RWPE2 (cell line): ENCODE measurements at regions not wholly inside any gene's neighbourhood (a gene's known extent, or its start where the extent isn't known, plus 50 kb on each side); places are given as distances from the start of the nearest gene placed in this dataset.

ENCODE experiments used
- ATAC-seq: fragments of 200-7000 bp; cut with Tn5 transposase; 3 replicates; pipeline ENCODE4 v1.9.1; 2021; ENCODE audit warnings: low read depth
- DNase-seq: peaks from one replicate; pipeline ENCODE4 v3.0.0-alpha.2; 2020; ENCODE audit warnings: low spot score
- H3K27ac ChIP-seq: fragments of 450-650 bp; 2 replicates; pipeline ENCODE4 v1.5.1; 2017; ENCODE audit warnings: mild to moderate bottlenecking; ENCODE audit not compliant: poor library complexity, severe bottlenecking
- H3K27me3 ChIP-seq: fragments of 250-450 bp; sonication (Bioruptor Pico); 2 replicates; pipeline ENCODE4 v1.5.1; 2021; ENCODE audit warnings: mild to moderate bottlenecking, moderate library complexity; ENCODE audit not compliant: insufficient read depth, poor library complexity, severe bottlenecking
- H3K36me3 ChIP-seq: fragments of 250-450 bp; sonication (Bioruptor Pico); 2 replicates; pipeline ENCODE4 v1.5.1; 2020; ENCODE audit warnings: low read depth, mild to moderate bottlenecking, moderate library complexity
- H3K4me1 ChIP-seq: fragments of 250-450 bp; sonication (Bioruptor Pico); 2 replicates; pipeline ENCODE4 v1.5.1; 2021; ENCODE audit warnings: mild to moderate bottlenecking, moderate library complexity; ENCODE audit not compliant: insufficient read depth, poor library complexity, severe bottlenecking
- H3K4me3 ChIP-seq: fragments of 250-450 bp; sonication (Bioruptor Pico); 2 replicates; pipeline ENCODE4 v1.5.1; 2021; ENCODE audit warnings: mild to moderate bottlenecking, moderate library complexity; ENCODE audit not compliant: severe bottlenecking
- H3K9me3 ChIP-seq: fragments of 250-450 bp; sonication (Bioruptor Pico); 2 replicates; pipeline ENCODE4 v1.5.1; 2021; ENCODE audit warnings: mild to moderate bottlenecking, moderate library complexity; ENCODE audit not compliant: severe bottlenecking
- CTCF ChIP-seq: fragments of 450-650 bp; IDR thresholded peaks from one replicate; pipeline ENCODE4 v1.5.1; 2017; ENCODE audit warnings: mild to moderate bottlenecking, moderate library complexity; ENCODE audit not compliant: poor library complexity, severe bottlenecking

- Histone ChIP-seq H3K4me1 (no peaks in the 10 kb centered on the region), H3K4me3 (no peak overlapping the region), H3K36me3 (peaks cover 24% of the 10 kb centered on the region)
Measured at GRCh38 chr6:144555066-144555465, 269.9 kb downstream of the UTRN start.

GRCh38 chr6:144559865-144560593 is 274.9 kb downstream of the UTRN start:
- H3K27ac ChIP-seq = no peak overlapping the region
- no peak overlapping the region for H3K4me3 ChIP-seq
- no peaks in the 10 kb centered on the region for H3K9me3 ChIP-seq
- no peaks in the 10 kb centered on the region for H3K27me3 ChIP-seq
- peaks cover 10% of the 10 kb centered on the region; the same call in 1 of the 2 replicates for H3K36me3 ChIP-seq
- ATAC-seq = peak; percentile 23; the same call in 1 of the 3 replicates
- TF ChIP-seq CTCF = no peak
- no peaks in the 10 kb centered on the region for H3K4me1 ChIP-seq
- DNase-seq = no peak

More at GRCh38 chr6:144555066-144555465, 269.9 kb downstream of the UTRN start:
- no peak overlapping the region for H3K27ac ChIP-seq
- no peak for DNase-seq
- ATAC-seq = no peak
- H3K9me3 ChIP-seq = no peaks in the 10 kb centered on the region
- no peak for TF ChIP-seq CTCF
- H3K27me3 ChIP-seq = no peaks in the 10 kb centered on the region

- peaks cover 6% of the 10 kb centered on the region; the same call in 1 of the 2 replicates for H3K36me3 ChIP-seq
- no peaks in the 10 kb centered on the region for H3K4me1 ChIP-seq
- DNase-seq (no peak), ATAC-seq (no peak)
- H3K9me3 ChIP-seq = no peaks in the 10 kb centered on the region
- H3K27me3 ChIP-seq = no peaks in the 10 kb centered on the region
- no peak for TF ChIP-seq CTCF
- H3K4me3 ChIP-seq = no peak overlapping the region
- H3K27ac ChIP-seq = no peak overlapping the region
Measured at GRCh38 chr6:144561455-144562043, 276.4 kb downstream of the UTRN start.

GRCh38 chr6:144564202-144564601 is 279.1 kb downstream of the UTRN start:
- H3K4me3 ChIP-seq = no peak overlapping the region
- no peaks in the 10 kb centered on the region for H3K36me3 ChIP-seq
- H3K4me1 ChIP-seq = no peaks in the 10 kb centered on the region
- no peaks in the 10 kb centered on the region for H3K9me3 ChIP-seq
- no peak for TF ChIP-seq CTCF
- H3K27ac ChIP-seq = no peak overlapping the region
- no peak for DNase-seq
- no peak for ATAC-seq
- no peaks in the 10 kb centered on the region for H3K27me3 ChIP-seq
